ENCODE measurements at regions not wholly inside any gene's neighbourhood (a gene's known extent, or its start where the extent isn't known, plus 50 kb on each side); places are given as distances from the start of the nearest gene placed in this dataset.

- TF ChIP-seq POLR2AphosphoS5 (IDR thresholded peaks at IDR 0.05; ENCODE audit: low read depth, low read length) (no peak), POLR2A (IDR thresholded peaks at IDR 0.05; ENCODE audit: low read depth, low read length) (no peak), TAF1 (IDR thresholded peaks at IDR 0.05; ENCODE audit: borderline replicate concordance, low read depth, low read length) (no peak)
Measured at GRCh38 chr7:153072806-153073205, 313.3 kb downstream of the ACTR3B start.
